HCT116 (cell line): ENCODE measurements at regions not wholly inside any gene's neighbourhood (a gene's known extent, or its start where the extent isn't known, plus 50 kb on each side); places are given as distances from the start of the nearest gene placed in this dataset.

Experiments used
- ATAC-seq: fragments of 200-7000 bp; cut with Tn5 transposase; 2 replicates; pipeline ENCODE4 v1.9.1; 2020; ENCODE audit warnings: mild to moderate bottlenecking, moderate library complexity
- BruUV-seq: library from RNA; stranded (reverse); fragments of 400-500 nt; replicated peaks from 2 replicates; lab custom pipeline; 2021; lab: Mats Ljungman, UMichigan
- CTCF ChIA-PET: fragments of 300-600 bp; sonication (Branson Sonifier 250); formaldehyde crosslinking; loops from one replicate; lab custom pipeline; 2021; ENCODE audit warnings: antibody characterized with exemption; lab: Charles Lee
- POLR2A ChIA-PET: fragments of 300-600, 350-600 bp; sonication (Branson Sonifier 250); formaldehyde crosslinking; loops from one replicate; lab custom pipeline; 2021; ENCODE audit warnings: antibody characterized with exemption; lab: Charles Lee
- RAD21 ChIA-PET, 2 experiments: fragments of 300-600 bp; sonication (Branson Sonifier 250); formaldehyde crosslinking; loops; one replicate each; lab custom pipeline; 2023; ENCODE audit warnings: low total read pairs in 2 of 2; ENCODE audit not compliant: uncharacterized antibody in 2 of 2, unreplicated experiment in 2 of 2, low non-redundant PET in 1 of 2; lab: Charles Lee
- DNase-seq: peaks from one replicate; pipeline ENCODE4 v3.0.0-alpha.2; 2010; ENCODE audit warnings: low read depth, low spot score
- H2AFZ ChIP-seq: fragments of 200-600 bp; shearing (Covaris generic), sonication (generic); 2 replicates; pipeline ENCODE4 v1.6.1; 2017; ENCODE audit warnings: low read depth, mixed run types, mixed read lengths, antibody characterized with exemption, low read length; ENCODE audit not compliant: poor library complexity, severe bottlenecking
- H3K27ac ChIP-seq: 2 replicates; pipeline ENCODE4 v1.5.1; 2012; ENCODE audit warnings: low read depth, low read length
- H3K27me3 ChIP-seq: fragments of 200-600 bp; sonication (generic); 2 replicates; pipeline ENCODE4 v1.6.1; 2016; ENCODE audit warnings: mixed run types, low read length, mixed read lengths; ENCODE audit not compliant: insufficient read depth
- H3K36me3 ChIP-seq, 2 experiments: fragments of 200-500 bp in 1 of 2; fragments of 200-600 bp in 1 of 2; sonication (Bioruptor generic) in 1 of 2; sonication (generic) in 1 of 2; 2 replicates each; pipeline versions ENCODE4 v1.5.1 to v1.6.1; 2014 to 2016; ENCODE audit warnings: low read length in 2 of 2, inconsistent platforms in 1 of 2, mixed read lengths in 1 of 2, mixed run types in 1 of 2; ENCODE audit not compliant: insufficient read depth in 2 of 2, control insufficient read depth in 1 of 2
- H3K4me1 ChIP-seq, 2 experiments: fragments of 200-600 bp in 1 of 2; sonication (generic) in 1 of 2; 2 replicates each; pipeline versions ENCODE4 v1.5.1 to v1.6.1; 2012 to 2017; ENCODE audit warnings: low read length in 2 of 2, inconsistent platforms in 1 of 2, mild to moderate bottlenecking in 1 of 2, mixed read lengths in 1 of 2, mixed run types in 1 of 2, moderate library complexity in 1 of 2; ENCODE audit not compliant: insufficient read depth in 2 of 2, control insufficient read depth in 1 of 2
- H3K4me2 ChIP-seq: fragments of 200-600 bp; sonication (generic); 2 replicates; pipeline ENCODE4 v1.6.1; 2017; ENCODE audit warnings: mixed run types, low read length, mixed read lengths
- H3K4me3 ChIP-seq, 2 experiments: fragments of 200-600 bp in 1 of 2; sonication (generic) in 1 of 2; replicated peaks in 1 of 2; 2 replicates each; pipeline ENCODE4 v1.5.1; 2011 to 2016; ENCODE audit warnings: low read length in 2 of 2, control low read depth in 1 of 2, low read depth in 1 of 2, mild to moderate bottlenecking in 1 of 2, mixed read lengths in 1 of 2, mixed run types in 1 of 2
- H3K79me2 ChIP-seq: fragments of 200-600 bp; sonication (generic); 2 replicates; pipeline ENCODE4 v1.6.1; 2017; ENCODE audit warnings: mild to moderate bottlenecking, mixed run types, low read length, moderate library complexity, mixed read lengths; ENCODE audit not compliant: insufficient read depth
- H3K9ac ChIP-seq: fragments of 200-600 bp; sonication (generic); 2 replicates; pipeline ENCODE4 v1.6.1; 2016; ENCODE audit warnings: low read length, mixed read lengths
- H3K9me2 ChIP-seq: fragments of 200-600 bp; sonication (generic), shearing (Covaris generic); 2 replicates; pipeline ENCODE4 v1.6.1; 2017; ENCODE audit warnings: mixed run types, mild to moderate bottlenecking, moderate library complexity; ENCODE audit not compliant: insufficient read depth
- H3K9me3 ChIP-seq, 2 experiments: fragments of 200-500 bp in 1 of 2; fragments of 200-600 bp in 1 of 2; sonication (Bioruptor generic) in 1 of 2; sonication (generic) in 1 of 2; 2 replicates each; pipeline ENCODE4 v1.6.1; 2014 to 2017; ENCODE audit warnings: low read length in 2 of 2, mixed read lengths in 2 of 2, inconsistent platforms in 1 of 2, low read depth in 1 of 2, mild to moderate bottlenecking in 1 of 2, mixed run types in 1 of 2, moderate library complexity in 1 of 2; ENCODE audit not compliant: control insufficient read depth in 1 of 2, insufficient read depth in 1 of 2
- H4K20me1 ChIP-seq: fragments of 200-600 bp; sonication (generic), shearing (Covaris generic); 2 replicates; pipeline ENCODE4 v1.6.1; 2017; ENCODE audit warnings: mixed run types, mild to moderate bottlenecking, moderate library complexity; ENCODE audit not compliant: insufficient read depth
- ATF3 ChIP-seq: IDR thresholded peaks from 2 replicates; pipeline ENCODE4 v1.6.1; 2012
- EGR1 ChIP-seq: IDR thresholded peaks from 2 replicates; pipeline ENCODE4 v1.6.1; 2012; ENCODE audit warnings: low read depth
- ELF1 ChIP-seq: IDR thresholded peaks from 2 replicates; pipeline ENCODE4 v1.6.1; 2012; ENCODE audit warnings: low read depth, borderline replicate concordance
- MAX ChIP-seq: IDR thresholded peaks from 2 replicates; pipeline ENCODE4 v1.6.1; 2012
- REST ChIP-seq: IDR thresholded peaks from 2 replicates; pipeline ENCODE4 v1.6.1; 2012; ENCODE audit warnings: low read depth
- SIN3A ChIP-seq: IDR thresholded peaks from 2 replicates; pipeline ENCODE4 v1.6.1; 2012; ENCODE audit warnings: low read depth
- SP1 ChIP-seq: IDR thresholded peaks from 2 replicates; pipeline ENCODE4 v1.6.1; 2012; ENCODE audit warnings: low read depth
- SRF ChIP-seq: IDR thresholded peaks from 2 replicates; pipeline ENCODE4 v1.6.1; 2012; ENCODE audit warnings: low read depth
- YY1 ChIP-seq: IDR thresholded peaks from 2 replicates; pipeline ENCODE4 v1.6.1; 2011; ENCODE audit warnings: low read length, low read depth, moderate library complexity, mild to moderate bottlenecking; ENCODE audit not compliant: insufficient replicate concordance; ENCODE audit errors: extremely low read depth
- ZFX ChIP-seq: fragments of 450-650 bp; IDR thresholded peaks from 2 replicates; pipeline ENCODE4 v1.6.1; 2017
- ZNF274 ChIP-seq: fragments of 200-500 bp; sonication (Bioruptor generic); IDR thresholded peaks from 2 replicates; pipeline ENCODE4 v1.6.1; 2014; ENCODE audit warnings: mild to moderate bottlenecking, low read depth, low read length, inconsistent platforms
- intact Hi-C: fragments of 100-400 bp; cut with micrococcal nuclease; formaldehyde crosslinking; loops from 2 replicates; pipeline ENCODE4 v1.10.0; 2022

GRCh38 chr13:99782669-99783068 is 188.9 kb downstream of the ZIC5 start (continued):
- TF ChIP-seq REST: no peak
- no peak for TF ChIP-seq YY1
- no peak for TF ChIP-seq ATF3
- TF ChIP-seq ELF1: no peak
- no peak for TF ChIP-seq ZFX
- no peak for TF ChIP-seq SP1
- no peak for TF ChIP-seq EGR1
- TF ChIP-seq SIN3A: no peak
- no peak for TF ChIP-seq MAX
- TF ChIP-seq ZNF274: no peak

GRCh38 chr13:99778500-99778899 is 193.1 kb downstream of the ZIC5 start:
- no TSS peak for BruUV-seq
- POLR2A ChIA-PET: no interaction called here
- CTCF ChIA-PET: interaction anchor here (1.4 kb wide), 1 partner anchor 123 kb away, joined by 4 read pairs; no protein-coding TSS in a partner anchor

More at GRCh38 chr13:99778500-99778899, 193.1 kb downstream of the ZIC5 start:
- Histone ChIP-seq H3K4me3 (no peak overlapping the region), H3K4me1 (no peaks in the 10 kb centered on the region), H3K27me3 (no peaks in the 10 kb centered on the region), H3K27ac (no peak overlapping the region), H3K9me3 (no peaks in the 10 kb centered on the region), H3K36me3 (no peaks in the 10 kb centered on the region), H4K20me1 (no peaks in the 10 kb centered on the region), H3K9ac (no peak overlapping the region), H3K4me2 (no peak overlapping the region), H3K9me2 (no peaks in the 10 kb centered on the region), H3K79me2 (no peaks in the 10 kb centered on the region), H2AFZ (no peak overlapping the region)
- DNase-seq (no peak), ATAC-seq (no peak)
- RAD21 ChIA-PET: no interaction called here
- intact Hi-C loops: no loop called here
- no peak for TF ChIP-seq SRF
